Urothelium cell line (cell line): ENCODE measurements at regions not wholly inside any gene's neighbourhood (a gene's known extent, or its start where the extent isn't known, plus 50 kb on each side); places are given as distances from the start of the nearest gene placed in this dataset.
"Not testable (repeated sequence)": the region's sequence is repeated elsewhere in the genome, so short reads cannot be mapped to it uniquely, and the experiment has no call there.

Experiments used
- DNase-seq: peaks from one replicate; pipeline ENCODE4 v3.0.0; 2011; ENCODE audit warnings: low spot score, mixed read lengths
- FAIRE-seq: peaks from 2 replicates; lab custom pipeline; 2011; peaks lifted over from hg19 to GRCh38; lab: Jason Lieb, UNC

GRCh38 chr4:187814737-187815465, 180.7 kb upstream of the ZFP42 start:
- no peak for DNase-seq
- FAIRE-seq, result no peak

- peak; percentile 25 for DNase-seq
These were observed 168.8 kb upstream of the ZFP42 start for GRCh38 chr4:187826725-187827124.

DNA sequence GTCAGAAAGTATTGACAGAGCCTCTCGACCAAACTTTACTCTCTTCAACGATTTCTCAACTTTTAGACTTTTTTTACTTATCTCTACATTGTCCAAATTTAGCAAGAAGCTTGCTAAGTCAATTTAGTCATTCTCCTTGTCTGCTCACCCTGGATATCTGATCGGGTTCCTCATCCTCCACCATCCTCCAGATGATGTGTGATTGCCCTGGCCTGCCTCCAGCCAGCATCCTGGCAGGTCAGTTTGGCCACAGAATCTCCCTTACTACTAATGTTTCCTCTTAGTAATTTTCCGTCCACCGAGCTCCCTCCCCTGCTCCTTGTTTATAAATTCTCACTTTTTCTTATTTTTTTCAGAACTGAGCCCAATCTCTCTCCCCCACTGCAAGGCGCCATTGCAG, 167.9 kb upstream of the ZFP42 start:
- no peak for FAIRE-seq
- no peak for DNase-seq

More at GRCh38 chr4:187826725-187827124, 168.8 kb upstream of the ZFP42 start:
- FAIRE-seq, result no peak

DNA sequence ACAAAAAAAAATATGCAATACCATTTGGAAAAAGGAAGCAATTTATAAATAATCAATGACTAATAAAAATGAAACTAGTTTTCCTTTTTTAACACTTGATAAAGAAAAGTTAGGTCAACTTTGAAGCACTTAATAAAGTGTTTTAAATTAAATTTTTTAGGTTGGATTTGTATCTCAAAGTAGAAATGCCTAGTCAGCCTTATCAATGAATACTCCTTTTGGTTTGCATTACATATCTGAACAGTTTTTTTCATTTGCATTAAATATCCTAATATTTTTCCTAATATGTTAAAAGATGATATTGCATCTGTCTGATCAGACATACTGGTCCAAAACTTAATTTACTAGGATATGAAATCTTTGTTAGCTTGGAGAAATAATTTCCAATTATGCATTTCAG, 155.8 kb upstream of the ZFP42 start:
- no peak for DNase-seq
- FAIRE-seq, result no peak

GRCh38 chr4:187840814-187841213, 154.8 kb upstream of the ZFP42 start:
- DNase-seq (no peak), FAIRE-seq (no peak)

DNA sequence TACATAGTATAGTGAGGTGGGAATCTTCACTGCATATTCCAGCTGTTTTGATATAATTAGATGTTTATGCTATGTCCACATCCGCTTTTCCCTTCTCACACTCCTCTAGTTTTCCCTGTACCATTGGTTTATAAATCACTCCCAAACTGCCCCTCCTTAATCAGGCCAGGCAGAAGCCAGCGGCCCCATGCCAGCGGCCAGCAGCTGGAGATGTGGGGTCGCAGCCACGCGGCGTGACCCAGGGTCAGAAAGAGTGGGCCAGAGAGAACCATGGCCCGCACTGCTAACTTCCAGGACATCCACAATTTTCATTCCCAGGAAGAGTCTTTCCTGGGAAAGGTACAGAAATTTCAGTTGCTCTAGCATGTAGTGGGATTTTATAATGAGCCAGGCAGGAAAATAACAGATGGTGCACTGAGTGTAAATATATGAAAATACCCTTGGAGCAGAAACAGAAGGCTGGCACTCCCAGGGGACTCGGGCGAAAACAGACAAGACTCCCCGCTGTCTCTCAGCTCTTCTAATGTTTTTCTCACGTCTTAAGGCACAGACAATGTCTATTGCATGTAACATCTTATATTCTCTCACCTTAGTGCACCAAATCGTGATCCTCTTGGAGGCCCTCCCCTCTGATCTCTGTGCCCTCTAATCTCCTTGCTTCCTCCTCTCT, 145.9 kb upstream of the ZFP42 start:
- FAIRE-seq, result no peak
- no peak for DNase-seq

GRCh38 chr4:187865914-187866313, 129.7 kb upstream of the ZFP42 start:
- no peak for FAIRE-seq
- no peak for DNase-seq

GRCh38 chr4:187883049-187883448, 112.5 kb upstream of the ZFP42 start:
- FAIRE-seq, result no peak
- no peak for DNase-seq

GRCh38 chr4:187883836-187884475, 111.6 kb upstream of the ZFP42 start:
- no peak for FAIRE-seq
- DNase-seq, result no peak

DNA sequence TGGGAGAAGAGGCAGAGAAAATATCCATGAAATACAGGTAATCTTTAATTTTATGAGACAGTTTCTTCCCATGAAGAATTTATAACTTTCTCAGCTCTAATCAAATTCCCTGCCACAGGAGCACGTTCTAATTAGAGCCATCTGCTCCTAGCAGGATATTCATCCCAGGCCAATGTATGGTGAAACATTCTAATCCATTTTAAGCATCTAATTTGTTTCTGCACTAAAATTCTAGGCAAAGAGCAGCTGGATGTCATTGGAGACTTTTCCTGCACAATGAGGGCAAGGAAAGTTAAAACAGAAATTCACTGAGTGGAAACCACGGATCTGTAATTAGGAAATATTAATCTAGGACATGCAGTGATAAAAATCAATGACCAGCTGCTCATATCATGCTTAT, 107.7 kb upstream of the ZFP42 start:
- FAIRE-seq (no peak), DNase-seq (no peak)

DNA sequence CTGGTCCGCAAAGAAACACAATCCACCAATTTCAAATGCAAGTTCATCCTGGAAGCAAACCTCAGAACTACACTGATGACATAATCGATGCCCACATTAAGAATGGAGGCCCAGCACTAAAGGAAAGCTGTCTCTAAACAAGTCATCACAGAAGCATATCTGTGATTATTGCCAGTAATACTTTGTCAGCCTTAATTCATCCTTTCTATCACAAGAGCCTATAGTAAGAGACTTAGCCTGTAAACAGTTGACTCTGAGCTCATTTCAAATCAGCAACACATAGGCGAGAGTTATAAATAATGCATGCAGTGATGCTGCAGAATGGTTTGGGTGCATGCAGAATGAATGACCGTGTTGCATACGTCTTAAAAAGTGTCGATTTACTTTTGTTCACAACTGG, 105.9 kb upstream of the ZFP42 start:
- FAIRE-seq (no peak), DNase-seq (no peak)

GRCh38 chr4:187893418-187893817, 102.2 kb upstream of the ZFP42 start:
- DNase-seq (no peak), FAIRE-seq (no peak)

GRCh38 chr4:187903106-187903505, 92.5 kb upstream of the ZFP42 start:
- FAIRE-seq (no peak), DNase-seq (no peak)

GRCh38 chr4:187903700-187904099, 91.9 kb upstream of the ZFP42 start:
- FAIRE-seq, result no peak
- DNase-seq, result no peak

GRCh38 chr4:187908079-187908561, 87.5 kb upstream of the ZFP42 start:
- DNase-seq (peak; percentile 16), FAIRE-seq (no peak)

DNA sequence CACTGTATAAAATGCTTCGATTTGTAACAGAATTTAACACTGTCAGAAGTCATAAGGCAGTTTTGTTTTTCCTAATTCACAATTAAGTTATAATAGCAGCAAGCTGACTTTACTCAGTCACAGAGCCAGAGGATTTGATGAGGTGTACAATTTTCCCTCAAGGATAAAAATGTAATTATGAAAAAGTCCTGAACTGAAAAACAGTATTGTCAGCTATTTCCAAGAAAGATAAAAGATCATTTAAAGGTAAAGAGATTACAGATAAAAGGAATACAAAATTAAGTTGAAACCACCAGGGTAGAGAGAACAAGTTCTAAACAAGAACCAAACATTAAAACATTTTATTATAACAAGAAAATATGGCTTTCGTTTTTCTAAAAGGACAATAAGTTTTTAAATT, 86.8 kb upstream of the ZFP42 start:
- DNase-seq (no peak), FAIRE-seq (no peak)

DNA sequence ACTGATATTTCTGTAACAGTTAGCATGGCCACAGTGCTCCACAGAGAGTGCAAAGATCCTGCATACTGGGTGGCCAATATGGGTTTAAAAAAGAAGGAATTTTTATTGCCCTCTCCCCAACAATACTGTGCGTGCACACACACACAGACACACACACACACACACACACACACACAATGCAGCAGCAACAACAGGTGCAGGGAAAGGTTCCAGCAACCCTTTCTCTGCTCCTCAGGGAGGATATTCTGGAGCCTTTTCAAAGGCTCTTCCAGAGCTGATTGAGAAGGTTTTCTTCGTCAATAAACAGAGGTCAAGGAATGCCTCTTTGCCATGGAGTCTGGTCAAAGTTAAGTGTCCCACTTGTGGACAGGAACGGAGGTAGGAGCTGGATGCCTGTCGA, 84.8 kb upstream of the ZFP42 start:
- no peak for DNase-seq
- no peak for FAIRE-seq

DNA sequence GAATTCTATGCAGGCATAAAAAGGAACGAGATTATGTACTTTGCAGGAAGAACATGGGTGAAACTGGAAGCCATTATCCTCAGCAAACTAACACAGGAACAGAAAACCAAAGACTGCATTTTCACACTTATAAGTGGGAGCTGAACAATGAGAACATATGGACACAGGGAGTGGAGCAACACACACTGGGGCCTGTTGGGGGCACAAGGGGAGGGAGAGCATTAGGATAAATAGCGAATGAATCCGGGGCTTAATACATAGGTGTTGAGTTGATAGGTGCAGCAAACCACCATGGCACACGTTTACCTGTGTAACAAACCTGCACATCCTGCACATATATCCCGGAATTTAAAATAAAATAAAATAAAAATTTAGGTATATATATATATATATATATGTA, 80.2 kb upstream of the ZFP42 start:
- not testable (repeated sequence) for DNase-seq, FAIRE-seq

DNA sequence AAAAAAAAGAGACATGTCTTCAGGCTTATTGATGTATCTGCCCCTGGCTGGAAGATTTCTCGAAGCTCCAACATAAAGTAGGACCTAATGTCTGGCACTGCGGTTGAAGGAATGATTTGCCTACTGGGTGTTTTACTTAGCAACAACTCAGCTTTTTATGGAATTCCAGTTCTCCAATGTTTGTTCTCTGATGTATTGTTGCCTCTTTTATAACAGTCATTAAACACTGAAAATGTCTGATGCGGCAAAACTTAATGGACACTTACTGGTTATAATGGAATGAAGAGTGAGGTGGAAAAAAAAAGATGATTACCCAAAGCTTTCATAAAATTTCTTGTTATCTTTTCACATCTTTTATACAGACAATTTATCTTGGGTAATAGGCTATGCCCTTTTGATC, 75.6 kb upstream of the ZFP42 start:
- FAIRE-seq, result no peak

DNA sequence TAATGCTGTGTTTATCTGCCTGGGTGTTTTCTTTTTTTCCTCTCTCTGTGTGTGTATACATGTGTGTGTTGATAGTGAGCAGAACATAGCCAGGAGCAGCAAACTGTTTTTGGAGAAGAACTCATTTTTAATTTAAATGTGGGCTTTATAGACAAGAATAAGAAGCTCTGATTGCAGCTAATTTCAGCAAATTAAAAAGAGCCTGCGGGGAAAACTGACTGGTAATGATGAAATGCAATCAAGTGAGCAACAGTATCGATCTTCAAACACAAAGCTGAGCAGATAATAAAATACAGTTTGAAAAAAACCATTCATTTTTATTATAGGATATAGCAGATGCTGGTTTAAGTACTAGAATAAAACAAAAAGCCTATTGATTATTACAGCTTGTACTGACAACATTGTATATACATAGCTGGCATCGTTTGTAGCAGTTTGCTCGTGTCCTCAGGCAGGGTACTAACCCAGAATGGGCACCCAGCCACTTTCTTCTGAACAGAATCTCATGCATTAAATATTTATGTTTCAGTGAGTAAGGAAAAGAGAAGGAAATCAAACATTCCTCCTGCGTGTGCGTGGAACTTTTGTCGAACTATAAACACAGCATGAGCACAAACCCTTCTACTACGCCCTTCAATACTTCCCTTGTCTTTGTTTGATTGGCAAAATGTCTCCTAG, 73.5 kb upstream of the ZFP42 start:
- DNase-seq (no peak), FAIRE-seq (no peak)

More for the DNA sequence above, 75.6 kb upstream of the ZFP42 start:
- no peak for DNase-seq

GRCh38 chr4:187929024-187929423, 66.5 kb upstream of the ZFP42 start:
- no peak for FAIRE-seq
- no peak for DNase-seq
